H1 (cell line): ENCODE measurements at regions not wholly inside any gene's neighbourhood (a gene's known extent, or its start where the extent isn't known, plus 50 kb on each side); places are given as distances from the start of the nearest gene placed in this dataset.

Source experiments
- CTCF ChIA-PET: fragments of 300-600 bp; sonication (Branson Sonifier 250); formaldehyde crosslinking; loops from one replicate; lab custom pipeline; 2021; ENCODE audit not compliant: partially characterized antibody; lab: Charles Lee
- POLR2A ChIA-PET: fragments of 300-600 bp; sonication (Branson Sonifier 250); formaldehyde crosslinking; loops from one replicate; lab custom pipeline; 2021; ENCODE audit warnings: inconsistent platforms; ENCODE audit not compliant: partially characterized antibody; lab: Charles Lee
- DNase-seq, 2 experiments: peaks; one replicate each; pipeline versions ENCODE4 v3.0.0 to v3.0.0-alpha.2; 2010 to 2022; ENCODE audit warnings: low spot score in 2 of 2, low read depth in 1 of 2, mixed read lengths in 1 of 2
- FAIRE-seq: peaks from 2 replicates; lab custom pipeline; 2011; peaks lifted over from hg19 to GRCh38; lab: Jason Lieb, UNC
- H2AFZ ChIP-seq: 2 replicates; pipeline ENCODE4 v1.8.1; 2012; ENCODE audit warnings: low read length, inconsistent platforms
- H2AK5ac ChIP-seq: 2 replicates; pipeline ENCODE4 v1.6.1; 2013; ENCODE audit warnings: low read depth, low read length
- H2BK120ac ChIP-seq: replicated peaks from 2 replicates; pipeline ENCODE3; 2013; ENCODE audit warnings: low read depth, low read length, inconsistent platforms
- H2BK12ac ChIP-seq: 2 replicates; pipeline ENCODE4 v1.6.1; 2013; ENCODE audit warnings: low read depth, low read length
- H2BK15ac ChIP-seq: 2 replicates; pipeline ENCODE4 v1.6.1; 2013; ENCODE audit warnings: low read length
- H2BK20ac ChIP-seq: 2 replicates; pipeline ENCODE4 v1.6.1; 2013; ENCODE audit warnings: low read length
- H2BK5ac ChIP-seq: 2 replicates; pipeline ENCODE4 v1.6.1; 2013; ENCODE audit warnings: low read depth, low read length
- H3K14ac ChIP-seq: 2 replicates; pipeline ENCODE4 v1.6.1; 2013; ENCODE audit warnings: inconsistent platforms; ENCODE audit not compliant: insufficient read length
- H3K18ac ChIP-seq: 2 replicates; pipeline ENCODE4 v1.6.1; 2013; ENCODE audit warnings: low read length; ENCODE audit errors: extremely low read depth
- H3K23ac ChIP-seq: 2 replicates; pipeline ENCODE4 v1.6.1; 2013; ENCODE audit warnings: inconsistent platforms; ENCODE audit not compliant: insufficient read length
- H3K23me2 ChIP-seq: 2 replicates; pipeline ENCODE4 v1.6.1; 2013; ENCODE audit warnings: low read depth, low read length
- H3K27ac ChIP-seq: 2 replicates; pipeline ENCODE4 v1.6.1; 2011; ENCODE audit warnings: low read depth, low read length, inconsistent platforms
- H3K27me3 ChIP-seq, 4 experiments: replicated peaks in 1 of 4; 1 replicate in 1 of 4; 2 replicates in 3 of 4; pipeline versions ENCODE4 v1.6.1 to v1.8.1; 2011 to 2013; ENCODE audit warnings: low read length in 3 of 4, mild to moderate bottlenecking in 3 of 4, inconsistent platforms in 2 of 4, mixed read lengths in 2 of 4, moderate library complexity in 1 of 4; ENCODE audit not compliant: control insufficient read depth in 3 of 4, insufficient read depth in 3 of 4; ENCODE audit errors: extremely low read depth in 1 of 4
- H3K36me3 ChIP-seq, 4 experiments: 2 replicates each; pipeline versions ENCODE4 v1.6.1 to v1.8.1; 2011 to 2013; ENCODE audit warnings: mild to moderate bottlenecking in 4 of 4, low read length in 3 of 4, moderate library complexity in 2 of 4, control low read depth in 1 of 4, inconsistent platforms in 1 of 4; ENCODE audit not compliant: insufficient read depth in 4 of 4, control insufficient read depth in 2 of 4
- H3K4ac ChIP-seq: replicated peaks from 2 replicates; pipeline ENCODE3; 2013; ENCODE audit warnings: low read length, low read depth, mixed read lengths, inconsistent platforms; ENCODE audit not compliant: insufficient read length
- H3K4me1 ChIP-seq, 4 experiments: replicated peaks in 1 of 4; 1 replicate in 1 of 4; 2 replicates in 3 of 4; pipeline versions ENCODE4 v1.6.1 to v1.8.1; 2011 to 2013; ENCODE audit warnings: low read length in 3 of 4, inconsistent platforms in 2 of 4, mixed read lengths in 1 of 4; ENCODE audit not compliant: insufficient read depth in 4 of 4, control insufficient read depth in 3 of 4
- H3K4me2 ChIP-seq, 2 experiments: 2 replicates each; pipeline versions ENCODE4 v1.6.1 to v1.8.1; 2011 to 2013; ENCODE audit warnings: low read depth in 2 of 2, low read length in 2 of 2, control low read depth in 1 of 2, inconsistent platforms in 1 of 2, mild to moderate bottlenecking in 1 of 2; ENCODE audit not compliant: insufficient read depth in 1 of 2
- H3K4me3 ChIP-seq, 4 experiments: fragments of 200-600, 300-600 bp in 1 of 4; sonication (generic), shearing (Covaris generic), sonication (Bioruptor Twin) in 1 of 4; 2 replicates each; pipeline versions ENCODE4 v1.5.1 to v1.8.1; 2011 to 2016; ENCODE audit warnings: low read length in 4 of 4, low read depth in 3 of 4, control low read depth in 2 of 4, inconsistent platforms in 2 of 4, mild to moderate bottlenecking in 2 of 4, mixed read lengths in 1 of 4, moderate library complexity in 1 of 4; ENCODE audit not compliant: insufficient read depth in 2 of 4; ENCODE audit errors: extremely low read depth in 1 of 4
- H3K56ac ChIP-seq: replicated peaks from 2 replicates; pipeline ENCODE3; 2013; ENCODE audit warnings: low read depth, mild to moderate bottlenecking, mixed read lengths, low read length, inconsistent platforms; ENCODE audit not compliant: insufficient read length
- H3K79me1 ChIP-seq: 2 replicates; pipeline ENCODE4 v1.6.1; 2013; ENCODE audit warnings: low read depth, low read length, control low read depth
- H3K79me2 ChIP-seq, 2 experiments: 2 replicates each; pipeline versions ENCODE4 v1.6.1 to v1.8.1; 2012 to 2013; ENCODE audit warnings: low read length in 2 of 2, mild to moderate bottlenecking in 2 of 2, inconsistent platforms in 1 of 2; ENCODE audit not compliant: insufficient read depth in 2 of 2, control insufficient read depth in 1 of 2
- H3K9ac ChIP-seq, 4 experiments: replicated peaks in 1 of 4; 1 replicate in 1 of 4; 2 replicates in 3 of 4; pipeline versions ENCODE4 v1.6.1 to v1.8.1; 2011 to 2013; ENCODE audit warnings: low read depth in 3 of 4, low read length in 3 of 4, control low read depth in 2 of 4, mild to moderate bottlenecking in 2 of 4, moderate library complexity in 2 of 4, inconsistent platforms in 1 of 4; ENCODE audit errors: extremely low read depth in 1 of 4
- H3K9me3 ChIP-seq, 2 experiments: 2 replicates each; pipeline versions ENCODE4 v1.6.1 to v1.8.1; 2012 to 2013; ENCODE audit warnings: mild to moderate bottlenecking in 2 of 2, moderate library complexity in 2 of 2, control low read depth in 1 of 2, inconsistent platforms in 1 of 2, low read depth in 1 of 2, low read length in 1 of 2, mixed read lengths in 1 of 2; ENCODE audit not compliant: insufficient read depth in 2 of 2
- H4K20me1 ChIP-seq, 2 experiments: replicated peaks in 1 of 2; 2 replicates each; pipeline versions ENCODE3 to v1.8.1; 2011 to 2013; ENCODE audit warnings: inconsistent platforms in 2 of 2, low read length in 2 of 2, mild to moderate bottlenecking in 1 of 2; ENCODE audit not compliant: insufficient read depth in 2 of 2, control insufficient read depth in 1 of 2
- H4K5ac ChIP-seq: 2 replicates; pipeline ENCODE4 v1.6.1; 2013; ENCODE audit warnings: low read length, low read depth, mixed read lengths, inconsistent platforms; ENCODE audit not compliant: insufficient read length
- H4K8ac ChIP-seq: 2 replicates; pipeline ENCODE4 v1.8.0; 2013; ENCODE audit warnings: mild to moderate bottlenecking, moderate library complexity, low read length, inconsistent platforms; ENCODE audit not compliant: insufficient read depth; ENCODE audit errors: extremely low read depth
- H4K91ac ChIP-seq: replicated peaks from 2 replicates; pipeline ENCODE3; 2013; ENCODE audit warnings: low read length, mixed read lengths, inconsistent platforms; ENCODE audit not compliant: insufficient read length
- E2F6 ChIP-seq: IDR thresholded peaks from 2 replicates; pipeline ENCODE4 v1.6.1; 2012; ENCODE audit warnings: inconsistent platforms
- EZH2 ChIP-seq: fragments of 200-600 bp; sonication (generic); IDR thresholded peaks from 2 replicates; pipeline ENCODE4 v1.7.1; 2012; ENCODE audit warnings: low read depth, mild to moderate bottlenecking, moderate library complexity, low read length, inconsistent platforms; ENCODE audit not compliant: severe bottlenecking
- SP1 ChIP-seq: IDR thresholded peaks from 2 replicates; pipeline ENCODE4 v1.6.1; 2011; ENCODE audit warnings: low read depth, low read length
- WGBS, 2 experiments: shearing (Covaris generic) in 1 of 2; methylation state at CpG; one replicate each; pipeline versions ENCODE4 v1.1.6 to v1.1.7; 2013 to 2015; ENCODE audit warnings: low lambda C conversion rate in 2 of 2, mixed read lengths in 2 of 2, inconsistent platforms in 1 of 2, low coverage in 1 of 2, missing lambda C conversion rate in 1 of 2; ENCODE audit not compliant: insufficient replicate concordance in 2 of 2, insufficient coverage in 1 of 2, insufficient read length in 1 of 2; ENCODE audit errors: extremely low coverage in 1 of 2, missing lambda C conversion rate in 1 of 2; 5-methylcytosine and 5-hydroxymethylcytosine counted together

DNA sequence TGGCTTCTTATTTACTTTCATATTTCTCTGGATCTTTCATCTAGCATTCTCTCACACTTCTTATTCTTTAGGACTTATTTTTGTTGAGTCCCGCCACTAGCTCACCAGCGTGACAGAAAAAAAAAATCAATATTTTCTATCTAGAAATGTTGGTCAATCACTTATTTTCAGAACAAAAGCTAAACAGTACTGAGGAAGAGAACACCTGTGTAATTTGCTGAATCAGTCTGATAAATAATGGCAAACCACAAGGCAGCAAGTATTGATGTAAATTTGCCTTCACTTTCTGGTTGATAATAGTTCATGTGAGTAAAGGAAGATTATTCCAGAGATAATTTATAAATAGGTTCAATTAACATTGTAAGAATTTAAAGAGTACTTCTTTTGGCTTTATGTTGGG lies 179.2 kb downstream of the BCHE start:
- no peak overlapping the region for H3K9ac ChIP-seq
- H2BK120ac ChIP-seq = no peak overlapping the region
- no peak overlapping the region for H2BK12ac ChIP-seq
- no peaks in the 10 kb centered on the region for H3K23me2 ChIP-seq
- no peak overlapping the region for H4K91ac ChIP-seq
- H3K4ac ChIP-seq = no peak overlapping the region
- no peak overlapping the region for H2BK15ac ChIP-seq
- no peaks in the 10 kb centered on the region for H3K36me3 ChIP-seq
- H3K4me3 ChIP-seq = no peak overlapping the region
- no peak overlapping the region for H2BK5ac ChIP-seq
- ChIA-PET POLR2A (no interaction called here), CTCF (no interaction called here)
- H3K9me3 ChIP-seq = peaks cover 0 to 3% of the 10 kb centered on the region in 2 experiments; a peak in 1 of 4 replicates
- no peaks in the 10 kb centered on the region for H3K79me2 ChIP-seq
- no peak overlapping the region for H3K23ac ChIP-seq
- no peak overlapping the region for H2BK20ac ChIP-seq
- H3K27ac ChIP-seq = no peak overlapping the region
- H3K14ac ChIP-seq = no peak overlapping the region
- no peak overlapping the region for H4K5ac ChIP-seq
- H3K27me3 ChIP-seq = no peaks in the 10 kb centered on the region
- FAIRE-seq (no peak), DNase-seq (no peak)
- WGBS, 2 experiments = 96% methylated on average over 2 of the region's 2 CpGs; no CpG with 5 or more reads in 1 of the 2 experiments
- H2AK5ac ChIP-seq = no peak overlapping the region
- H4K8ac ChIP-seq = no peak overlapping the region
- H3K4me2 ChIP-seq = no peak overlapping the region
- no peak overlapping the region for H2AFZ ChIP-seq
- H3K4me1 ChIP-seq = no peaks in the 10 kb centered on the region
- no peaks in the 10 kb centered on the region for H4K20me1 ChIP-seq
- H3K56ac ChIP-seq = no peak overlapping the region
- no peaks in the 10 kb centered on the region for H3K79me1 ChIP-seq
- H3K18ac ChIP-seq = no peak overlapping the region
- TF ChIP-seq EZH2 (no peak), E2F6 (no peak), SP1 (no peak)
